GM04504 (cell line): ENCODE measurements at regions not wholly inside any gene's neighbourhood (a gene's known extent, or its start where the extent isn't known, plus 50 kb on each side); places are given as distances from the start of the nearest gene placed in this dataset.
"Not testable (repeated sequence)": the region's sequence is repeated elsewhere in the genome, so short reads cannot be mapped to it uniquely, and the experiment has no call there.

Experiments used
- DNase-seq: peaks from one replicate; pipeline ENCODE4 v3.0.0-alpha.2; 2012; ENCODE audit warnings: low read depth

GRCh38 chr13:73576291-73576690, 517.5 kb downstream of the KLF5 start:
- no peak for DNase-seq

- DNase-seq = no peak
These were observed 514.0 kb downstream of the KLF5 start for GRCh38 chr13:73572824-73573223.

DNA sequence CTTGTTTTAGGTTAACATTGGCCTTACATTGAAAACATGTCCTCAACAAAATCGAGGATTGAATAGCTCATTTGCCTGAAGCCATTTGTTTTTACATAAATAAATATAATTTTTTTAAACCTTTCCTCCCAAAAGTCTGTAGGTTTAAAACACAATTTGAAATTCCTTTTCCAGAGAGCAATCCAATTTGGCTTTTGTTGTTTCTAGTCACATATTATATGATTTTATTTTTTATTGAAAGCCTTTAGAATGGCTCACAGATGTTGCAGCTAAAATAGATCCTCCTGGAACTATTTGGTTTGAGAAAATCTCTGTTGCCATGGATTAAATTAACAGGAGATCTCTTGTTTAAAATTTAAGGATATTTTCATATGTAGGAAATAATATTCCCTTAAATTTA, 512.6 kb downstream of the KLF5 start:
- DNase-seq = no peak

GRCh38 chr13:73556902-73557301, 498.1 kb downstream of the KLF5 start:
- DNase-seq = no peak

GRCh38 chr13:73556128-73556527, 497.3 kb downstream of the KLF5 start:
- no peak for DNase-seq

DNA sequence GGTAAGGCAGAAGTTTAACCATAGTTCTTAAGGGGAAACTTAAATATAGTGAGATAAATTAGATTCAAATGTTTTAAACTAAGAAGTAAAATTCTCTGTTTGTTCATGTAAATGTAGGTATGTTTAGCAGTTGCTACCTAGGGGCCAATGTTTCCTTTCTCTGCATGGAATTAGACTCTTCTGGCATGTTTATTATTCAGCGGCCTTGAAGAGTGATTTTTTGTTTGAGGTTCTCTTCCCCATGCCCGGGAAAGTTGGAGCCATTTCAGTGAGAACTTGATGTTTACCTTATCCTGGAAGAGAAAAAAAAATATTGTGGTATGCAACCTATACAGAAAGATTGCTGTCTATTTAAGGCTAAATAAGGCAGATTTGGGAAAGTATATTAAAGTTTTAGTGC, 492.9 kb downstream of the KLF5 start:
- DNase-seq = no peak

- no peak for DNase-seq
These were observed 490.9 kb downstream of the KLF5 start for GRCh38 chr13:73549717-73550116.

- DNase-seq = no peak
These were observed 489.6 kb downstream of the KLF5 start for GRCh38 chr13:73548449-73548848.

DNA sequence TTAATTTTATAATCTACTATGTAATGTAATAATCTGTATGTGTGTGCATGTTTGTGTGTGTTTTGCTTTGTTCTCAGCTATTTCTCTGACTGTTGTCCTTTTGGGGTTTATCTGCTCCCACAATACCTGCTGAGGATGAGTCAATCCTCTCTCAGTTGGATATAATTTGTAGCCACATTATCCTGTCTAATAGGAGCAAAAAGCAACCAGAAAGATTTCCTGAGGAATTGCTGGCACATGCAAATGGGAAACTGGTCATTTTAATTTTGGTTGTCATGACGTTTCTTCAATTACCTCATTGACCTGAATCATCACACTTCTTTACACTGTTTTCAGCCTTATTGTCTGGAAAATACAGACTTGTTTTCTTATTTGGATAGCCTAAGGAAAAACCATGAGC, 488.4 kb downstream of the KLF5 start:
- no peak for DNase-seq

DNA sequence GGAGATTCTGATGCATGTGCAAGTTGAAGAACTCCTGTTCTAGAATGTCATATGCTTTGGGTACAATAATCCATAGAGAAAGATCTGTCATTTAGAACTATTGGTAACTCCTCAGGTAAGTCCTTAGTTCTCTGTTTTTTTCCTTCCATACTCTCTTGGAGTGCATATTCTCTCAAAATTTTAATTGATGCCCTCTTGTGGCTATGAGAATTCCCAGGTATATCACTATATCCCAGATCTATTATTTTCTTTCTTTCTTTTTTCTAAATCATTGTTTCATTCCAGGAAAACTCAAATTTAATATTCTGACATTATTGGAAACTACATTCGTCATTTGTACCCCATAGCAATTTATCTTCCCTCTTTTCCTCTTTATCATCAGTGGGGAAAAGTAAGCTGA, 485.4 kb downstream of the KLF5 start:
- DNase-seq = no peak

DNA sequence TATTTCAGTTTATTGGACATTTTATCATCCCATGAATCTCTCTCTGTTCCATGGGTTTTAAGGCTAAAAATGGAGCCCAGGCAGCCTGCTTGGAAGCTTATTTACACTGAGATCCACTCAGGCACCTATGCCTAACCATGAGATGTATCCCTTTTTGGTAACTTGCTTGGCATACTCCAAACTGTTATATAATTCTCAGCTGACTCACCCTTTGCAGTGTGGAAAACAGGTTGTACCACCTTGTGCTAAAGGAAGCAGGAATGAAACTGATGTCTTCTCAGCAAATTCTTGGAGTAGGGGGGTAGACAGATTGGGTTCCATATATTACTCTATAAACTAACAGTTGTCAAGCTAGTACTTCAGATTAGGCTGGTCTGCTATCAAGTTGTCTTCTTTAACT, 483.6 kb downstream of the KLF5 start:
- DNase-seq = no peak

GRCh38 chr13:73536865-73537264, 478.1 kb downstream of the KLF5 start:
- DNase-seq = no peak

DNA sequence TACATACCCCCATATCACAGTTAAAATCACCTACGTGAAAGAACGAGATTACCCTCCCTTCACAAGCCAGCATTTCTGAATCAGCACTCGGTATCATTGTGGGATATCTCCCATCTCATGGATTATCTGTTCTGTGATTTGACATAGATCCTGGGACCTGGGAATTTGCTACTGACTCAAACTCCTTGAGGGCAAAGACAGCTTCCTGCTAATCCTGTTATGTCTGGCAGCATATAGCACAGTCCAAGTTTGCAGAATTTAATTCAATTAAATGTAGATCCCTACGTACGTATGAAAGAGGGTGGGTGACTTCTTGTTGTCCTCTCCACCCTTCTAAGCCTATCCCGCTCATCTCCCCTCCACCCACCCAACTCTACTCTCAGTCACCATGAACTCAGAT, 476.5 kb downstream of the KLF5 start:
- DNase-seq = no peak

DNA sequence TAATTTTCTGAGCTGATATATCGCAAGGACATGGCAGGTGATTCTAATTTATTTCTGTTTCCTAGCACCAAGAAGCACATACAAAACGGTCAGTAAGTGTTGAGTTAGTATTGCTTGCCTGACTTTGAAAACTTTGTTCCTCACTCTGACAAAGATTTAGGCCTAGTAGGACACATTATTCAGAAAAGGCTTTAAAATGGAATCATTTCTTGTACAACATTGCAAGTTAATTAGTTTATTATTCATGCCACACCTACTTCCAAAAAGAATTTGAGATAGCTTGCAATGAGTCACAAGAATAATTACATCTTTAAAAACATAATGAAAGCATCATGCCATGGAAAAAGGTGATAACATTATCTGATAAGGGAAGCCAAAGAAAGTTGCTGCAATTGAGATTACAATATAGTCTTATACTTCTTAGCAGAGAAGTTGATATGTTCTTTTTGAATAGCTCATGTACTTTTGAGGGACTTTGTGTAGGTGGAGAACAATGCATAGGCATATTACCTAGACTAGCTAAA, 474.2 kb downstream of the KLF5 start:
- DNase-seq = no peak

GRCh38 chr13:73532582-73532981, 473.8 kb downstream of the KLF5 start:
- DNase-seq = no peak

DNA sequence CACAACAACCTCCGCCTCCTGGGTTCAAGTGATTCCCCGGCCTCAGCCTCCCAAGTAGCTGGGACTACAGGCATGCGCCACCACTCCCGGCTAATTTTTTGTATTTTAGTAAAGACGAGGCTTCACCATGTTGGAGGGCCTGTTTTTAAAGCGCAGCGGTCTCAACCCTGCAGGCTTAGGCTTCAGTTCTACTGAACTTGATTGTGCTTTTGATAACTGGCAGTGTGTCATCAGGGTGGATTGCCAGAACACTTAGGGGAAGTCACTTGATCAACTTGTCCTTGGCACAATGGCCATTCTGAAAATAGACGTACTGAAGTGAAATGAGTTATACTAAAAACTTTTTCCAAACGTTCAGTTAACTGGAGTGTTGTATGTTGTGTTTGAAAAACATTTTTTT, 472.2 kb downstream of the KLF5 start:
- DNase-seq = no peak

- no peak for DNase-seq
These were observed 464.1 kb downstream of the KLF5 start for GRCh38 chr13:73522937-73523336.

GRCh38 chr13:73521985-73522524, 463.2 kb downstream of the KLF5 start:
- no peak for DNase-seq

DNA sequence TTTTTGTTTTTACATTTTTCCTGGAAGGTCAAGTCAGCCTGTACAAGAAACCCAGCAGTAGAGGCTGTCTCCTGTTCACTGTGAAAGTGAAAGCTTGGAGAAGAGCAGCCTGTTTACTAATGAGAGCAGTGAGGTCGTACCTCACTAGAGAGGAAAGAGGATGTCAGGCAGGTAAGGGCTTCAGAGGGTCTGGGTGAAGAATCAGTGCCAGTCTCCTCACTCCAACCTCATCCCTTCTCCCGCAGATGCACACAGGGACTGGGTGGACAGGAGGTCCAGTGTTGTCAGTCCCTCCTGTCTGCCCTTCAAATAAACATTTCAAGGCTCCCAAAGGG, 462.5 kb downstream of the KLF5 start:
- no peak for DNase-seq

- no peak for DNase-seq
These were observed 461.9 kb downstream of the KLF5 start for GRCh38 chr13:73520566-73521289.

DNA sequence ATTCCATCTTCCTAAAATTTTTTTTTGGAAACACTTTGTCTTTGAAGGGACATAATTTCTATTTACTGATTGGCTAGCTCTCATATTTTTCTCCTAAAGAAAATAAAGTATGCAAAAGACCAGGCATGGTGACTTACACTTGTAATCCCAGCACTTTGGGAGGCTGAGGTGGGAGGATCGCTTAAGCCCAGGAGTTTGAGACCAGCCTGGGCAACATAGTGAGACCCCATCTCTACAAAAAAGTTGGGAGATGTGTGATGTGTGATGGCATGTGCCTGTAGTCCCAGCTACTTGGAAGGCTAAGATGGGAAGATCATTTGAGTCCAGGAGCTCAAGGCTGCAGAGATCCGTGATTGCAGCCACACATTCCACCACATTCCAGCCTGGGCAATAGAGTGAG, 461.3 kb downstream of the KLF5 start:
- not testable (repeated sequence) for DNase-seq

DNA sequence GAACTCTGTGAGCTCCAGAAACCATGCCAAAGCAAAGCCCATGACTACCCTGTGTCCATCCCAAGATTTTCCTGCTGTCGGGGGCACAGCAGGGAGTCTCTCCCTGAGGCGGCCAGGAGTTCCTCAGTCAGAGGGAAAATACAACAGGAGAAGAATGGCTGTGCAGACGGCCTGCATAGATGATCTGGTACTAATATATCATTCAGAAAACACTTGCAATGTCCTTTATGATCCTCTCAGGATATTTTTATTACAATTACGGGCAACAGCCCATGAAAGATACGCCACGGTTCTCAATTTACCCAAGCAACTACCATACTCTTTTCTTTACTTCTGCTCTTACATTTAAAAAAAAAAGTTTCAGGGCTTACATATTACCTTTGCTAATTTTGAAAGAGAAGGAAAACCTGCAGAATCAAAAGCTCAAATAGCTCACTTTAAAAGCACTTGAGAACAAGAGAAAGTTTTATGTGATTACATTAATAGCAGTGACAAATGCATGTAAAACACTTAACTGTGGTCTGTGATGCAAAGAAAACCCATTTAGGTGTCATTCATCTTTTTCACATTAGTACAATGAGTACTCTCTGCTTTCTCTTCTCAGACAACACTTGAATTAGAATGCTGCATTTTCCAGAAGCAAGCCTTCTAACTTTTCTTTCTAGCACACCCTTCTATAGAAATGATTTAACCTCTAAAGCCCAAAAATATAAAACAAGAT, 460.8 kb downstream of the KLF5 start:
- DNase-seq = no peak

DNA sequence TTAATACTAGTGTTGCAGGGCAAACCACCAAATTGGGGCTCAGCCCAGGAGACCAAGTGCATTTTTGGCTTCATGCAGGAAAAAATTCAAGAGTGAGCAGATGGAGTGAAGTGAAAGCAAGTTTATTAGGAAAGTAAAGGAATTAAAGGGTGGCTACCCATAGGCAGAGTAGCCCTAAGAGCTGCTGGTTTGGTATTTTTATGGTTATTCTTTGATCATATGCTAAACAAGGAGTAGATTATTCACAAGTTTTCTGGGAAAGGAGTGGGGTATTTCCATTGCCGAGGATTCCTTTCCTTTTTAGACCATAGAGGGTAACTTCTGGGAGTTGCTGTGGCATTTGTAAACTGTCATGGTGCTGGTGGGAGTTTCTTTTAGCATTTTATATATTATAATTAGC, 459.0 kb downstream of the KLF5 start:
- no peak for DNase-seq

DNA sequence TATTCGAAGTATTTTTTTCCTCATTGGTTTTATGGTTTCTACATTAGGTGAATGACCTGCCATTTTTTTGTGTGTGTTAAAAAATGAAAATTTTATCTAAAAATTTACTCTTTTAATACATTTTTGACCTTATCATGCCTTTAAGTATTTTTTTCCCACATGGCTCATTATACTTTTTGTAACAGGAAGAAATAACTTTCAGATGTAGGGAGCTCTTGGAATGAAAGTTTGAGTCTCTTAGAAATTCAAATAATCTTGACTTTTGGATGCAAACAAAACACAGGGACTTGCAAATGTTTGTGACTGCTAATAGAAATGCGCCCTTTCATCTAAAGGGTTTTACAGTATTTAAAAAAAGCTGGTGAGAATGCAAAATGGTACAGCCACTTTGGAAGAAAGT, 457.9 kb downstream of the KLF5 start:
- no peak for DNase-seq
